DMS53 treated with DMSO at 0.1 percent for 48 hours (cell line): ENCODE measurements at regions not wholly inside any gene's neighbourhood (a gene's known extent, or its start where the extent isn't known, plus 50 kb on each side); places are given as distances from the start of the nearest gene placed in this dataset.
"Not testable (repeated sequence)": the region's sequence is repeated elsewhere in the genome, so short reads cannot be mapped to it uniquely, and the experiment has no call there.

Source experiments
- DNase-seq: peaks from one replicate; lab custom pipeline; 2025; ENCODE audit not compliant: unreplicated experiment; lab: John Stamatoyannopoulos, UW

DNA sequence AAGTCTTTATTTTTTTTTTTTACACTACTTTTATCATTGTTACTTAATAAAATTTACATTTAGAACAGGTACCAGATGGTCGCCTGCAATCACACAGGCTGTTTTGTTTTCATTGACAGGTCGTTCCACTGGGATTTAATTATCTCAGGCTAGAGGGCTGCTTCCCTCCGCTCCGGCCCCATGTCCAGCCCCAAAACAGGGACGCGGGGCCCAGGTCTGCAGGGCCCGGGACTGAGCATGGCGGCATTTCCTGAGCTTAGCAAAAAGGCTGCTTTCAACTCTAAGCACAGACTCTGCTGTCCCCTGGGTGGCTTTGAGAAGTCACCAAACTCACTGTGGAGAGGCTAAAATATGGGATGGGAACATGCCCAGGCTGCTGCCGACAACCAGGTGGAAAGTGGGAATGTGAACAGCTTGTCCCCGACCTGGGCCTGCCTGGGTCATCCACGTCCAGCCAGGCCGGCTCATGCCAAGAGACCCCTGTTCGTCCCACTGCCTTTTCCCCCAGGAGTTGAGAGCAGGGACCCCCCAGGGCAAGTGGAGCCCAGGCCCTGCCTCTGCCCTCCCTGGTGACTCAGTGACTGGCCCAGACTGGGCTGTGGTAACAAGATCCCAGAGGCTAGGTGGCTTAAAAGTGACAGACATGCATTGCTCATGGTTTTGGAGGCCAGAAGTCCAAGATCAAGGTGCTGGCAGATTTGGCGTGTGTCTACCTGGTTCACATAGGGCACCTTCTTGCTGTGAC is 150.0 kb downstream of the SHANK2 start:
- no peak for DNase-seq

GRCh38 chr11:71101606-71102005 is 150.8 kb downstream of the SHANK2 start:
- no peak for DNase-seq

GRCh38 chr11:71101046-71101445 is 151.3 kb downstream of the SHANK2 start:
- DNase-seq = no peak

GRCh38 chr11:71098776-71099175 is 153.6 kb downstream of the SHANK2 start:
- DNase-seq = no peak

DNA sequence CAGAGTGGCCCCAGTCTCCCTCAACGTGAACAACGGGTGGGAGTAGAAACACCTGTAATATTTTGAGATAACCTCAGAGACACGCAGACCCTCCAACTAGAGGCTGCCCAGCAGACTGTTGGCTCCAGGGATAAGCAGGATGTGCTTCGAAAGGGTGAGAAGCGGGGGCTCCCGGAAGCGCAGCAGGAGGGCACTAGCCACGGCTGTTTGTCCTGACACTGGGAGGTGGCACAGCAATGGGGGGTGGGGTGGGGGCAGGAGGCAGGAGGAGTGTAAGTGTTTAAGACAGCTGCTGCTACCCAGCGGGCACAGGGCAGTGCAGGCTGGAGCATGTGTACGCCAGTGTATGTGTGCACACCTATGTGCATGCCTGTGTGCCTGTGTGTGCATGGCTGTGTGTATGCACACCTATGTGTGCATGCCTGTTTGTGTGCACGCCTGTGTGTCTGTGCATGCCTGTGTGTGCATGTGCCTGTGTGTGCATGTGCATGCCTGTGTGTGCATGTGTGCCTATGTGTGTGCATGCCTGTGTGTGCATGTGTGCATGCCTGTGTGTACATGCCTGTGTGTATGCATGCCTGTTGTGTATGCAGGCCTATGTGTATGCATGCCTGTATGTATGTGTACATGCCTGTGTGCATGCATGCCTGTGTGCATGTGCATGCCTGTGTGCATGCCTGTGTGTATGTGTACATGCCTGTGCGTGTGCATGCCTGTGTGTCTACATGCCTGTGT is 154.7 kb downstream of the SHANK2 start:
- no peak for DNase-seq

- DNase-seq = no peak
These were observed 155.5 kb downstream of the SHANK2 start for GRCh38 chr11:71096751-71097388.

- no peak for DNase-seq
These were observed 157.0 kb downstream of the SHANK2 start for GRCh38 chr11:71095294-71095850.

GRCh38 chr11:71094296-71095077 is 157.9 kb downstream of the SHANK2 start:
- no peak for DNase-seq

DNA sequence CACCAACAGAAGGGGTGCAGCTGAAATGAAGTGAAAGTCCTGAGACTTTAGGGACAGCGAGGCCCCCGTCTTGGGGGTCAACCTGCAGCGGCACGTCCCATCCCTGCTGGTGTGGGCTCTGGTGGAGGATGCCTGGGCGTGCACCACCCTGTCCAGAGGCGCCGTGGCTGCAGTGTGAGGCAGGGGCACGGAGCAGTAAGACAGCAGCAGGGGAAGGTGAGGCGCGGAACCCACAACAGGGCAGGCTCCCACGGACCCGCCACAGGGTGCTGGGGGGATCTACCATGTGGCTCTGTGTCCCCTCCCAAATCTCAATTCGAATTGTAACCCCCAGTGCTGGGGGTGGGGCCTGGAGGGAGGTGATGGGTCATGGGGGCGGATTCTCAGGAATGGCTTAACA is 158.6 kb downstream of the SHANK2 start:
- DNase-seq = no peak

- DNase-seq = no peak
These were observed 160.7 kb downstream of the SHANK2 start for GRCh38 chr11:71091506-71092265.

DNA sequence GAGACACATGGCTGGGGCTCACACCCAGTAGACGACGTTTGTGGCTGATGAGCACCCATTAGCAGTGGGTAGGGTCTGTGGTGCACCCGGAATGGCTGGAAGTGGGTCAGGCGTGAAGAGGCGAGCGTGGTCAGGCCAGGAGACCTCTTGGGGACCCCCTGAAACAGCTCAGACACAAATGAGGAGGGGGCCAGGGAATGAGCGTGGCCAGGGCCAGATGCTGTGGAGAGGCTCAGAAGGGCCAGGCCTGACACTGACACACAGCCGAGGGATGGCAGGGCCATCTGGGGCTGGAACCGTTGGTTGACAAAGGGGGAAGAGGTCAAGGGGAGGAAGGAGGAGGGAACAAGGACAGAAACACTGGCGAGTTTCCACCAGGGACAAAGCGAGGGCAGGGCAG is 162.8 kb downstream of the SHANK2 start:
- DNase-seq = no peak

- DNase-seq = not testable (repeated sequence)
These were observed 163.8 kb downstream of the SHANK2 start for GRCh38 chr11:71088314-71089215.

GRCh38 chr11:71086687-71087258 is 165.6 kb downstream of the SHANK2 start:
- DNase-seq = peak; percentile 82

GRCh38 chr11:71084306-71085012 is 167.9 kb downstream of the SHANK2 start:
- no peak for DNase-seq

DNA sequence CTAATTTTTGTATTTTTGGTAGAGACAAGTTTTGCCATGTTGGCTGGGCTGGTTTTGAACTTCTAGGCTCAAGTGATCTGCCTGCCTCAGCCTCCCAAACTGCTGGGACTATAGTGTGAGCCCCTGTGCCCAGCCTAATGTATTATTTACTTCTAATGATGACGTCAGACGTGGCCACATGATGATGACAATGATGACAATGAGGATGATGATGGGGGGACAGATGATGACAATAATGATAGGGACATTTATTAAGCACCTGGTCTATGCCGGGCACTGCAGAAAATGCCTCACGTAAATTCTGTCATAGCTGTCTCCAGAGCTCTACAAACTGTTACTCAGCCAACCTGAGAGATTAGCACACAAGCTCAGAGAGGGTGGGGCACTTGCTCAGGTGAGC is 169.3 kb downstream of the SHANK2 start:
- DNase-seq = no peak

- no peak for DNase-seq
These were observed 169.9 kb downstream of the SHANK2 start for GRCh38 chr11:71082454-71082853.

DNA sequence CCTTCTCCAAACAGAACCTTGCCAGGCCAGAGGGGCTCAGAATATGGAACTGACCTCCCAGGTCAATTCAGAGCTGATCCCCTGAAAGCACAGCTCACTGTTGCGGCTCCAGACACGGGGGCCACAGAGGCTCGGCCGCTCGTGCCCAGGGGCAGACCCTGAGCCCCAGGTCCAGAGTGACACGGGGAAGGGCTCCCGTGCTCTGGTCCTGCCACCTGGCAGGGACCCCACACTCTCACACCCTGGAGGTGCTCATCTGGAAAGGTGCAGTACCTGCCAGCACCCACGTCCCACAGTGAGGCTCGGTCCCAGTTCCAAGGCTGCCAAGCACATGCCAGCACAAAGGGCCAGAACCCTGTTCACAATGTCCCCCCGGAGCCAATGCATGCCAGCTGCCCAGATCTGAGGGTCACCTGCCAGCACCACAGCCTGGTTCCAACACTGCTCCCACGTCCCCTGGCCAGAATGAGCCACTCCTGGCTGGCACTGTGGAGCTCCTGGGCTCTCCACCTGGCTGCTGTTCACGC is 170.6 kb downstream of the SHANK2 start:
- no peak for DNase-seq
